ENCODE measurements at regions not wholly inside any gene's neighbourhood (a gene's known extent, or its start where the extent isn't known, plus 50 kb on each side); places are given as distances from the start of the nearest gene placed in this dataset.
"Not testable (repeated sequence)": the region's sequence is repeated elsewhere in the genome, so short reads cannot be mapped to it uniquely, and the experiment has no call there.

DNA sequence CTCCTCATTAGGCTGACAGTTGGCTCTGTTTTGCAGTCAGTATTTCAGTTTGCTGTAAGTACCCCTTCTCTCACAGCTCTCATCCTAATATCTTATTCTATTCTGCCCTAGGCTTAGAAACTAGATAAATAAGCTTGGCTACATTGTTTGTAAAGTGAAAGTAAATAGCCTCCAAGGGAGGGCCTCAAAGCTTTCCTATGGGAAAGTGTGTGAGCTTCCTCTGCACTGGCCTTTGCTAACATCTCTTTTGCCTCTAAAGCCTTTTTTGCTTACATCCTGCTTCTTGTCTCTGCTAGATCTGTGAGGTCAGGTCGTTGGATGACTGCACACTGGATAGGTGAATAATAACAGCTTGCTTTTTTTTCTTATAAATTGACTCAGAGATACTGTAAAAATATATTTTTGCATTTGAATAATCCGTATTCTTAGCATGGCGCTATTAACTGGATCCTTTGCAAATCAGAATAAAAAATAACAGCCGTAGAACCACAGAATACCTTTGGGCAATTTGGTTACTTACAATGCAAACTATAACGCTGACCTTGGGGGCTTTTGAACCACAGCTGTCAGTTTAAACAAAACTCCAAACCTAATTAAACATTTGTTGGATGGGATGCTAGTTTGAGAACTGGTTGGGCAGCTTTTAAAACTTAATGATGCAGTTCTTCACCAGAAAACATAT is 55.1 kb downstream of the TTC6 start:
- H3K9me3 Mint-ChIP-seq, result no peaks in the 10 kb centered on the region
- DNase-seq, result no peak
- H3K4me3 Mint-ChIP-seq, result no peak overlapping the region
- H3K4me1 Mint-ChIP-seq, result no peaks in the 10 kb centered on the region
- no peaks in the 10 kb centered on the region for H3K27me3 Mint-ChIP-seq
- intact Hi-C loops (cut with micrococcal nuclease), result no loop called here
- H3K36me3 Mint-ChIP-seq (ENCODE audit: low read depth), result no peaks in the 10 kb centered on the region
- no peak overlapping the region for H3K27ac Mint-ChIP-seq

DNA sequence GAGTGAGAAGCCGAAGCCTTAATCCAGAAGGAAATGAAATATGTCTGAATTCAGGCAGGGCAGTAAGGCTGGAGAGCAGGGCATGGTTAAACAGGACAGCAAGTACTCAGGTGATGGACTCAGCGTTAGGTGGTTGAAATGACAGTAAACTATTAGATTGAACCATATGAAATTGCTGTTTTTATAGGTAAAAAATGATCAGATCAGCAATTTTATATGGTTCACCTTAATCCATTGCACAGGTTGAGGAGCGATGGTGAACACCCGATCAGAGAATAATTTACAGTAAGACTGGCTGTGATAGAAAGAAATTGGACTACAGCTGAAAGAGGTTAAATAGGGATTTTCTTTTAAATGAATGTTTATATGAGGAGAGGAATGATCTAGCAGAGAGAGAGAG is 56.6 kb downstream of the TTC6 start:
- DNase-seq, result no peak
- Mint-ChIP-seq H3K4me1 (no peaks in the 10 kb centered on the region), H3K27ac (no peak overlapping the region), H3K9me3 (no peaks in the 10 kb centered on the region), H3K27me3 (no peaks in the 10 kb centered on the region), H3K36me3 (ENCODE audit: low read depth) (no peaks in the 10 kb centered on the region), H3K4me3 (no peak overlapping the region)
- intact Hi-C loops (cut with micrococcal nuclease), result no loop called here

DNA sequence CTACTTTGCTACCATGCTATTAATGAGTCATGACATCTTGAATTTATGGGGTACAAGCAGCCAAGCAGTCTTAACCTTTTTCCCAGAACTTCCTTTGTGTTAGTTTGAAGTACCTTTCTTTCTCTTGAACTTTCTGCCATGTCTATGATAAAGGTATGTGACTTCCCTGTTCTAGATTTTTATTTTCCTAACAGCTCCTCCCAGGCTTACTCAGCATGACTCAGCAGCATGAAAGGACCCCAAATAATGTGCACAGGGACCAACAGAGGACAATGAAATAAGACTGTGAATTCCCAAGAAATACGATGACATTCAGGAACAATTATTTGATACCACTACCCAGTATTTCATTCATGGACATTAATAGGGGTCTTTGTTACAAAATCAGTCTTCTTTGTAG is 60.0 kb downstream of the TTC6 start:
- no peak overlapping the region for H3K4me3 Mint-ChIP-seq
- no peak overlapping the region for H3K27ac Mint-ChIP-seq
- H3K4me1 Mint-ChIP-seq, result no peaks in the 10 kb centered on the region
- H3K9me3 Mint-ChIP-seq, result no peaks in the 10 kb centered on the region
- DNase-seq, result no peak
- no peaks in the 10 kb centered on the region for H3K27me3 Mint-ChIP-seq
- intact Hi-C loops (cut with micrococcal nuclease), result no loop called here
- no peaks in the 10 kb centered on the region for H3K36me3 Mint-ChIP-seq (ENCODE audit: low read depth)

DNA sequence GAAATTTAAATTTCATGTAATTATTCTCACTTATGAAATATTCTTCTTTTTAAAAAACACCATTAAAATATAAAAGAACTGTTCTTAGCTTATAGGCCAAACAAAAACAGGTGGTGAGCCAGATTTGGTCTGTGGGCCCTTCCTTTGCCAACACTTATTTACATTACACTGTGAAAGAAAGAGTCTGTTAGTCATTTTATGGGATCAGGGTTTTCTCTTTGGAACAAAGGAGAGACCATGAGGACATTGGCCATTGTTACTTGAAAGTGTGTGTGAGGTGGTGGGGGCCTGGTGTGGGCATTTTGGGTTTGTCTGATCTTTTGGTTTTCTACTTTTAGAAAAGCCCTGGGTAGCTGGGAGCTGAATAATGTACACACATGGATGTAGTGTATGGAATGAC is 62.7 kb downstream of the TTC6 start:
- Mint-ChIP-seq H3K27me3 (no peaks in the 10 kb centered on the region), H3K27ac (no peak overlapping the region), H3K9me3 (peaks cover 4% of the 10 kb centered on the region), H3K4me1 (no peaks in the 10 kb centered on the region), H3K36me3 (ENCODE audit: low read depth) (no peaks in the 10 kb centered on the region), H3K4me3 (no peak overlapping the region)
- intact Hi-C loops (cut with micrococcal nuclease), result no loop called here
- DNase-seq, result no peak

DNA sequence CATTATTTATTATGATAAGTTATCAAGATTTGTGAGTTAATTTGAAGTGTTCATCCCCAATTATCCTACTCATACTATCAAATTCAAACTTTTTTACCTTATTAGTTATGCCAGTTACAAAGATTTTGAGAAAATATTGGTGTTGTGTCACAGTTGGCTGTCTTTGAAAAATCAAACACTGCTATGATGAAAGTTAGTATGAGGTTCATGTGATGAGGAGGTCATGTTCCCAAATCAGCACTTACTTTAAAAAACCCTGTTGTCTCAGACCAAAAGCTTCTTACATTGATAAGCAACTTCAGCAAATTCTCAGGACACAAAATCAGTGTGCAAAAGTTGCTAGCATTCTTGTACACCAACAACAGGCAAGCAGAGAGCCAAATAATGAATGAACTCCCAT is 68.1 kb downstream of the TTC6 start:
- H3K27me3 Mint-ChIP-seq, result no peaks in the 10 kb centered on the region
- H3K4me1 Mint-ChIP-seq, result no peaks in the 10 kb centered on the region
- H3K4me3 Mint-ChIP-seq, result no peak overlapping the region
- no peaks in the 10 kb centered on the region for H3K36me3 Mint-ChIP-seq (ENCODE audit: low read depth)
- intact Hi-C loops (cut with micrococcal nuclease), result no loop called here
- no peak for DNase-seq
- no peak overlapping the region for H3K27ac Mint-ChIP-seq
- peaks cover 4% of the 10 kb centered on the region for H3K9me3 Mint-ChIP-seq

DNA sequence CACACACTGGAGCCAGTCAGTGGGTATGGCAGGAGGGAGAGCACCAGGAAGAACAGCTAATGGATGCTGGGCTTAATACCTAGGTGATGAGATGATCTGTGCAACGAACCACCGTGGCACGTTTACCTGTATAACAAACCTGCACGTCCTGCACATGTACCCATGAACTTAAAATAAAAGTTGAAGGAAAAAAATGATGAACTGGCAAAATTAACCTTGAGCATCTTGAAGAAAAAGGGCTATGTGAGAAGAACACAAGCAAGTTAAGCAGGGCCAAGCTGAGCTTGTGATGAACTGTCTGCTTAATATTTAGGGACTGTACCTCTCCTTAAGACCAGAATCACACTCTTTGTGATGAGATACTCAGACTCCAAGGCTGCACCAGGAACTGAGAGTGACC is 70.0 kb downstream of the TTC6 start:
- no peaks in the 10 kb centered on the region for H3K27me3 Mint-ChIP-seq
- DNase-seq, result no peak
- no peak overlapping the region for H3K4me3 Mint-ChIP-seq
- H3K4me1 Mint-ChIP-seq, result no peaks in the 10 kb centered on the region
- H3K27ac Mint-ChIP-seq, result no peak overlapping the region
- H3K36me3 Mint-ChIP-seq (ENCODE audit: low read depth), result no peaks in the 10 kb centered on the region
- intact Hi-C loops (cut with micrococcal nuclease), result no loop called here
- peaks cover 4% of the 10 kb centered on the region for H3K9me3 Mint-ChIP-seq

DNA sequence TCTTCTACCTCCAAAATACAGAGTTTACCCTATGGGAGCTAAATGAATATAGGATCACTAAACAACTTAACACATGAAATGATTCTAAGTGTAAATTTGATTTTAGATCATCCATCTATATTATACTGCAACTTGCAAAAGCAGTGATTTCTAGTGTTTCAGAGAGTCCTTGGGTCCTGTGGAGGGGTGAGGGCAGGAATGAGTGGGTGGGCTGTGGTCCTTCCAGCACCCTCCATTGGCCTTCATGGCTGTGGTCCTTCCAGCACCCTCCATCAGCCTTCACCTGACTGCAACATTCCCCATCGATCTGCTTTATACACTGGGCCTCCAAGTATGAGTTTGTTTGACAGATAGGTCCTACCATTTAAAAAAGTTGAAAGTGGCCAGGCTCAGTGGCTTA is 70.5 kb downstream of the TTC6 start:
- Mint-ChIP-seq H3K27ac (no peak overlapping the region), H3K4me1 (no peaks in the 10 kb centered on the region), H3K36me3 (ENCODE audit: low read depth) (no peaks in the 10 kb centered on the region), H3K9me3 (peaks cover 4% of the 10 kb centered on the region), H3K4me3 (no peak overlapping the region), H3K27me3 (no peaks in the 10 kb centered on the region)
- DNase-seq, result no peak
- intact Hi-C loops (cut with micrococcal nuclease), result no loop called here

DNA sequence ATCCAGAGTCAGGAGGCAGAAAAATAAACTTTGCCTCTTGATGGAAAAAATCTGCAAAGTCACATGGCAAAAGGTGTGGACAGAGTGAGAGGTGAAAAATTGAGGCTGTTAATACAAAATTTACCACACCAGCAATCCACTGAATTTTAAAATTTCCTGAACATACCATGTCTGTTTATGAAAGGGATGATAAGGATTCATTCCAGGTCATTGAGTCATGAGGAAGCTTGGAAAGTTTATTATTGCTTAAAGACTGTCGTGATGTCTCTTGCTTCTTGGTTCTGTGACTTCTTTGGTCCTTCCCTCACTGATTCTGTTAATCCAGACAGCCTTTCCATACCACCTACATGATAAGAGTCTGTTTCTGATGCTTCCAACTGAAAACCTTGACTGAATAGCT is 73.2 kb downstream of the TTC6 start:
- DNase-seq, result no peak
- intact Hi-C loops (cut with micrococcal nuclease), result no loop called here
- no peaks in the 10 kb centered on the region for H3K36me3 Mint-ChIP-seq (ENCODE audit: low read depth)
- H3K4me1 Mint-ChIP-seq, result no peaks in the 10 kb centered on the region
- no peak overlapping the region for H3K4me3 Mint-ChIP-seq
- H3K27ac Mint-ChIP-seq, result no peak overlapping the region
- no peaks in the 10 kb centered on the region for H3K9me3 Mint-ChIP-seq
- H3K27me3 Mint-ChIP-seq, result no peaks in the 10 kb centered on the region

DNA sequence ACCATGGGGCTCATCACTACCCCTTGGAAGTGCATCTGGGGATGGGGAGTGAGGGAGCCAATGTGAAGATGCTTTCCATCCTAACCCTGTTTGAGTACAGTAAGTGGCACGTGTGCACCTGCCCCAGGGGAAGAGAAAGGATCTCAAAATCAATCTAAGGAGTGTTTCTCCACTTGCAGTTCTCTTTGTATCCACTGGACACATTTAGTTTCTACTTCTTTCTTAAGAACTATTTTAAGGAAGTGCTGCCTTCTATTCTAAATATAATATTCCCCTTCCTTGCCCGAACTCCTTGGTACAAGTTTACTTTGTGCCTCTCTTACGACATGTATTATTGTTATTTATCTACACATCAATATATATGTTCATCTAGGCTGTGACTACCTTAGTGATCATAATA is 73.8 kb downstream of the TTC6 start:
- no peak overlapping the region for H3K4me3 Mint-ChIP-seq
- no peaks in the 10 kb centered on the region for H3K27me3 Mint-ChIP-seq
- no peaks in the 10 kb centered on the region for H3K4me1 Mint-ChIP-seq
- no peak overlapping the region for H3K27ac Mint-ChIP-seq
- DNase-seq, result no peak
- H3K36me3 Mint-ChIP-seq (ENCODE audit: low read depth), result no peaks in the 10 kb centered on the region
- intact Hi-C loops (cut with micrococcal nuclease), result no loop called here
- no peaks in the 10 kb centered on the region for H3K9me3 Mint-ChIP-seq

DNA sequence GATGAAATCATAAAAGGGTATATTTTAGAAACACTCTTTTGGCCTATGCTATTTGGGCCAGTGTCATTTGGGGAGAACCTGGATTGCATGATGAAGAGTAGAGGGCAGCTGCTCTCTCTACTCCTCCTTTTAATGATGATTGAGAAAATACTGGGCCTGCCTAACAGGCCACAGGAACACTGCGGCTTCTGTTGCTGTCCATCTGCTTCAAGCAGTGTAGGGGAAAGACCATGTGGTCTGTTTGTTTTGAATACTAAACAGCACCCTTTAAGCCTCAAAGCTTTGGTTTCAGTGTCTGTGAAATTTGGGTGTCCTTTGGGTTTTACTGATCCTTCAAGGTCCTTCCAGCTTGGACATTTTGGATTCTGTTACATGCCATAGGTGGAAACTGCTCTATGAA is 78.0 kb downstream of the TTC6 start:
- H3K27ac Mint-ChIP-seq, result no peak overlapping the region
- H3K27me3 Mint-ChIP-seq, result no peaks in the 10 kb centered on the region
- no peaks in the 10 kb centered on the region for H3K4me1 Mint-ChIP-seq
- no peak overlapping the region for H3K4me3 Mint-ChIP-seq
- no peaks in the 10 kb centered on the region for H3K9me3 Mint-ChIP-seq
- DNase-seq, result no peak
- no peaks in the 10 kb centered on the region for H3K36me3 Mint-ChIP-seq (ENCODE audit: low read depth)
- intact Hi-C loops (cut with micrococcal nuclease), result no loop called here

DNA sequence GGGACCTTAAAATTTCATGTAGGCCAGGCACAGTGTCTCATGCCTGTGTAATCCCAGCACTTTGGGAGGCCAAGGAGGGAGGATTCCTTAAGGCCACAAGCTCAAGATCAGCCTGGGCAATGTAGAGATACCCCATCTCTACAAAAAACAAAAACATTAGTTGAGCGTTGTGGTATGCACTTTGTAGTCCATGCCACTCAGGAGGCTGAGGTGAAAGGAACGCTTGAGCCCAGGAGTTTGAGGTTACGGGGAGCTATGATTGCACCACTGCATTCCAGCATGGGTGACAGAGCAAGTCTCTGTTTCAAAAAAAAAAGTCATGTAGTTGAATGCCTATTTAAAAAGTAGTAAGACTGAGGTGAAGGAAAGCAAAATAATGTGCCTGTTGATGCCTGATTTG is 83.5 kb downstream of the TTC6 start:
- H3K9me3 Mint-ChIP-seq, result no peaks in the 10 kb centered on the region
- no peak overlapping the region for H3K4me3 Mint-ChIP-seq
- H3K27ac Mint-ChIP-seq, result no peak overlapping the region
- H3K27me3 Mint-ChIP-seq, result no peaks in the 10 kb centered on the region
- H3K36me3 Mint-ChIP-seq (ENCODE audit: low read depth), result no peaks in the 10 kb centered on the region
- H3K4me1 Mint-ChIP-seq, result no peaks in the 10 kb centered on the region
- DNase-seq, result no peak
- intact Hi-C loops (cut with micrococcal nuclease), result no loop called here

DNA sequence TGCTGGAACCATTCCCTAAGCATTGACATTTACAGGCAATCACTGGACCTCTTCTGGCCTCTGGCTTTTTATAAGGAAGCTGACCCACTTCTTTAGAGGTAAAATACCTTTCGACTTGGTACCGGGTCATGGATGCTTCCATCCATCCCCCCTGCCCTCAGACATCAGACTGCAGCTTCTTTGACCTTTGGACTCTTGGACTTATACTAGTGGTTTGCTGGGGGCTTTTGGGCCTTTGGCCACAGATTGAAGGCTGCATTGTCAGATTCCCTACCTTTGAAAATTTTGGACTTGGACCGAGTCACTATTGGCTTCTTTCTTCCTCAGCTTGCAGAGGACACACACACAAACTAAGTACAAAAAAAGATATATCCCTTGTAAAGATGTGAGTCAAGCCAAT is 86.1 kb downstream of the TTC6 start:
- Mint-ChIP-seq H3K27ac (no peak overlapping the region), H3K4me3 (no peak overlapping the region), H3K27me3 (no peaks in the 10 kb centered on the region), H3K4me1 (no peaks in the 10 kb centered on the region), H3K9me3 (no peaks in the 10 kb centered on the region), H3K36me3 (ENCODE audit: low read depth) (no peaks in the 10 kb centered on the region)
- no peak for DNase-seq
- intact Hi-C loops (cut with micrococcal nuclease), result no loop called here

DNA sequence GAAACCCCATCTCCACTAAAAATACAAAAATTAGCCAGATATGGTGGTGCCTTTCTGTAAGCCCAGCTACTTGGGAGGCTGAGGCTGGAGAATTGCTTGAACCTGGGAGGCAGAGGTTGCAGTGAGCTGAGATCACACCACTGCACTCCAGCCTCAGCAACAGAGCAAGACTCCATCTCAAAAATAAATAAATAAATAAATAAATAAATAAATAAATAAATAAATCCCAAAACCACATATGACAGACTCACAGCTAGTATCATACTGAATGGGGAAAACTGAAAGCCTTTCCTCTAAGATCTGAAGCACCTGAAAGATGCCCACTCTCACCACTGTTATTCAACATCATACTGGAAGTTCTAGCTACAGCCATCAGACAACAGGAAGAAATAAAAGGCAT is 97.3 kb downstream of the TTC6 start:
- intact Hi-C loops (cut with micrococcal nuclease); H3K4me1 Mint-ChIP-seq; H3K4me3 Mint-ChIP-seq; H3K27me3 Mint-ChIP-seq; H3K36me3 Mint-ChIP-seq (ENCODE audit: low read depth); H3K27ac Mint-ChIP-seq; DNase-seq: not testable (repeated sequence)
- peaks cover 13% of the 10 kb centered on the region for H3K9me3 Mint-ChIP-seq

DNA sequence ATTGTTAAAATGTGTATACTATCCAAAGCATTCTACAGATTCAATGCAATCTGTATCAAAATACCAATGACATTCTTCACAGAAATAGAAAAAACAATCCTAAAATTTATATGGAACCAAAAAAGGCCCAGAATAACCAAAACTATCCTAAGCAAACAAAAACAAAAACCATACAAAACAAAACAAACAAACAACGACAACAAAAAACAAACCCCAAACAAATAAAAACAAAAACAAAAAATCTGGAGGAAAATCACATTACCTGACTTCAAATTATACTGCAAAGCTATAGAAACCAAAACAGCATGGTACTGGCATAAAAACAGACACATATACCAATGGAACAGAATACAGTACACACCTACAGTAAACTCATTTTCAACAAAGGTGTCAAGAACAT is 98.0 kb downstream of the TTC6 start:
- H3K27ac Mint-ChIP-seq; DNase-seq; H3K36me3 Mint-ChIP-seq (ENCODE audit: low read depth); H3K4me3 Mint-ChIP-seq; H3K4me1 Mint-ChIP-seq; H3K27me3 Mint-ChIP-seq; intact Hi-C loops (cut with micrococcal nuclease): not testable (repeated sequence)
- H3K9me3 Mint-ChIP-seq, result peaks cover 13% of the 10 kb centered on the region

DNA sequence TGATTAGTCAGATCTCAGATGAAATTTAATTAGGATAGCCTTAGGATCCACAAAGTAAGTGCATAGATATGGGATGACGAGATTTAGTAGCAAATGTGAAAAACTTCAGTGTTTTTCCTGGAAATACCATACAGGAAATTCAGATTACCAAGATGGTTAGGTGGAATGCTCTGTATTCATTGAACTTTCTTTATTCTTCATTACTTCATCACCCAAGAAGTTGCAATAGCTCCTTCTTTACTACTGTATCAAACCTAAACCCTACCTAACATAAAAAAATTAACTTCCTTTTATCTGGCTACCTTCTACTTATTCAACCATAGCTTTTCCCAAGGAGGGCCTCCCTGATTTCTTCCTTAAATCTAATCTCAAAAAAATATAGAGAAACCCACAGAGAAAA is 100.4 kb downstream of the TTC6 start:
- Mint-ChIP-seq H3K27ac (no peak overlapping the region), H3K9me3 (peaks cover 13% of the 10 kb centered on the region), H3K4me3 (no peak overlapping the region), H3K36me3 (ENCODE audit: low read depth) (no peaks in the 10 kb centered on the region), H3K27me3 (no peaks in the 10 kb centered on the region), H3K4me1 (no peaks in the 10 kb centered on the region)
- no peak for DNase-seq
- intact Hi-C loops (cut with micrococcal nuclease), result no loop called here

Data from activated CD4-positive, alpha-beta T cell treated with anti-CD3 and anti-CD28 coated beads, Interleukin-2, amount 10 ng/mL, durations not matched to agents 24 days and 14 days (primary cell).